Peyer's patch (tissue), 4 donors: ENCODE measurements at regions not wholly inside any gene's neighbourhood (a gene's known extent, or its start where the extent isn't known, plus 50 kb on each side); places are given as distances from the start of the nearest gene placed in this dataset.

Experiments
- DNase-seq, 3 donors: peaks; one replicate each; pipeline ENCODE4 v3.0.0-alpha.2; 2017 to 2019
- H3K27ac ChIP-seq, 4 donors: fragments of 200-600 bp; sonication (generic); one replicate each; pipeline ENCODE4 v1.5.1; 2016 to 2019
- H3K27me3 ChIP-seq, 2 donors: fragments of 200-600 bp; sonication (generic); one replicate each; pipeline ENCODE4 v1.5.1; 2019
- H3K36me3 ChIP-seq, 3 donors: fragments of 200-600 bp; sonication (generic); one replicate each; pipeline ENCODE4 v1.5.1; 2016 to 2019
- H3K4me1 ChIP-seq, 4 donors: fragments of 200-600 bp; sonication (generic); one replicate each; pipeline ENCODE4 v1.5.1; 2016 to 2019
- H3K4me3 ChIP-seq, 4 donors: fragments of 200-600 bp; sonication (generic); 1 replicate in 3 of 4; 2 replicates in 1 of 4; pipeline ENCODE4 v1.5.1; 2016 to 2019; ENCODE audit warnings: mild to moderate bottlenecking in 1 of 4
- H3K9me3 ChIP-seq, 4 donors: fragments of 200-600 bp; sonication (generic); one replicate each; pipeline ENCODE4 v1.5.1; 2016 to 2019; ENCODE audit warnings: mild to moderate bottlenecking in 1 of 4
- POLR2A ChIP-seq, 2 donors: fragments of 450-650 bp; IDR thresholded peaks; one replicate each; pipeline ENCODE4 v1.5.1; 2017; ENCODE audit warnings: antibody characterized with exemption in 2 of 2, mild to moderate bottlenecking in 2 of 2, moderate library complexity in 2 of 2
- TF ChIP-seq, protein P1 (sequence below), 6 experiments: fragments of 450-650 bp in 4 of 6; fragments of 200-600 bp in 2 of 6; sonication (generic) in 1 of 6; IDR thresholded peaks; one replicate each; pipeline ENCODE4 v1.5.1; 2017 to 2019; ENCODE audit warnings: antibody characterized with exemption in 6 of 6, mild to moderate bottlenecking in 3 of 6, moderate library complexity in 1 of 6

DNA sequence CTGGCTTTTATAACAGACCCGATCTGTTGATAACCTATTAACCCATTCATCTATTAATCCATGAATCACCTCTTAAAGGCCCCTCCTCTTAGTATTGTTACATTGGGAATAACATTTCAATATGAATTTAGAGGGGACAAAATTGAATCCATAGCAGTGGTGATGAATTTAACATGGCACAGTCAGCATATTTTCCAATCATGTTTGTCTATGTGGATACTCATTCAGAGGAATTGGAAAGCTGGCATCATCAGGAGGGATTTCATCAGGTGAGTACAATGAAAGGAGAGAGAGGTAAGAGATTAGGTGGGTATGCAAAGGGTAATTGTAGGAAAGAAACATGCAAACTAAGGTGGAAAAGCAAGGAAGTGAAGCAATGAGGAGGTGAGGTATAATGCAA is 59.6 kb upstream of the FOXN2 start:
- DNase-seq, result no peak
- Histone ChIP-seq H3K27ac (no peak overlapping the region), H3K4me1 (peaks cover 0 to 3% (median 0%) of the 10 kb centered on the region in 4 donors), H3K27me3 (no peaks in the 10 kb centered on the region), H3K9me3 (no peaks in the 10 kb centered on the region), H3K4me3 (no peak overlapping the region), H3K36me3 (no peaks in the 10 kb centered on the region)
- TF ChIP-seq, protein P1, sequence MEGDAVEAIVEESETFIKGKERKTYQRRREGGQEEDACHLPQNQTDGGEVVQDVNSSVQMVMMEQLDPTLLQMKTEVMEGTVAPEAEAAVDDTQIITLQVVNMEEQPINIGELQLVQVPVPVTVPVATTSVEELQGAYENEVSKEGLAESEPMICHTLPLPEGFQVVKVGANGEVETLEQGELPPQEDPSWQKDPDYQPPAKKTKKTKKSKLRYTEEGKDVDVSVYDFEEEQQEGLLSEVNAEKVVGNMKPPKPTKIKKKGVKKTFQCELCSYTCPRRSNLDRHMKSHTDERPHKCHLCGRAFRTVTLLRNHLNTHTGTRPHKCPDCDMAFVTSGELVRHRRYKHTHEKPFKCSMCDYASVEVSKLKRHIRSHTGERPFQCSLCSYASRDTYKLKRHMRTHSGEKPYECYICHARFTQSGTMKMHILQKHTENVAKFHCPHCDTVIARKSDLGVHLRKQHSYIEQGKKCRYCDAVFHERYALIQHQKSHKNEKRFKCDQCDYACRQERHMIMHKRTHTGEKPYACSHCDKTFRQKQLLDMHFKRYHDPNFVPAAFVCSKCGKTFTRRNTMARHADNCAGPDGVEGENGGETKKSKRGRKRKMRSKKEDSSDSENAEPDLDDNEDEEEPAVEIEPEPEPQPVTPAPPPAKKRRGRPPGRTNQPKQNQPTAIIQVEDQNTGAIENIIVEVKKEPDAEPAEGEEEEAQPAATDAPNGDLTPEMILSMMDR (IDR thresholded peaks at IDR 0.05), result no peak
- TF ChIP-seq POLR2A (IDR thresholded peaks at IDR 0.05), result no peak

DNA sequence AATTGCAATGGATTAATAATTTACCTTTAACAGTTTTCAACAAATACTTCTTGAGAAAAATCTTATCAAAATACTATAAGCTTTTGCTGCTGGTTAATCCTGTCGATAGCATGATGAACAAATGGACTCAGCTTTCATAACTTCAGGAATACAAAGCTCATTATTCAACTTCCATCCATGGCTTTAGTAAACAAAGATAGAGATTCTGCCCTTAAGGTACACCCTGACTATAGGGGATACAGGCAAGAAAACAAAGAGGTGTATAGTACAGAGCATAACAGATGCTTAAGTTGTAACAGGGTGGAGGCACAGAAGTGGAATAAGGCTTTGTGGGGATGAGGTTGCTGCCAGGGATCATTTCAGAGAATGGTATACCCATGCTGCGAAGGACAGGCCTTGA is 57.0 kb upstream of the FOXN2 start:
- Histone ChIP-seq H3K9me3 (no peaks in the 10 kb centered on the region), H3K36me3 (no peaks in the 10 kb centered on the region), H3K4me3 (no peak overlapping the region), H3K27ac (no peak overlapping the region), H3K4me1 (no peaks in the 10 kb centered on the region), H3K27me3 (no peaks in the 10 kb centered on the region)
- DNase-seq, result no peak
- no peak for TF ChIP-seq POLR2A (IDR thresholded peaks at IDR 0.05)
- TF ChIP-seq, protein P1 (IDR thresholded peaks at IDR 0.05), result no peak

DNA sequence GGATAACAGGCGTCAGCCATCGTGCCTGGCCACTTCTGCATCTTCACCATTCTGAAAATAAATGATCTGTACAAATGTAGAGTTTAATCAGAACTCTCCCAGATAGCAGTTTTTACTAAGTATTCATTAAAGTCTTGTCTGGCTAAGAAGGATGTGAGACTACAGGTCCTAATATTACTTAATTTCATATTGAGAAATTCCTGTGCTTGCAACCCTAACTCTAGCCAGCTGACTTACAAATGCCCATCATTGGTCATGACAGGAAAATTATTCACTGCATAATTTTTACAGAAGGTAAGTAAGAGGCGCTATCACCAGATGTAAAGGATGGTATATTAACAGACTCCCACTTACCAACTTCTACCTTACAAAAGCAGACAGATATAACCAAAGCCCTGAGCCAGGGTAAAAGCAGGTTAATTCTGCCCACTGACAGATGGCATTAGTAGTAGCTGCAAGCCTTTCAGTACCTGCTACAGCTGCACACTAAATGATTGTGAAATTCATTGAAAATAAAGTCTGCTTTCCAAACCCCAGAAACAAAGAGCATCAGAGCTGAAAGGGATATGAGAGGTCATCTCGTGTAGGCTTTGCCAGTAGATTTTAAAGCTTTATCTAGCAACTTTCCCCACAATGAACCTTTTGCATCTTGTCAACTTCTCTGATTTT is 55.9 kb upstream of the FOXN2 start:
- no peaks in the 10 kb centered on the region for H3K36me3 ChIP-seq
- no peaks in the 10 kb centered on the region for H3K4me1 ChIP-seq
- H3K27ac ChIP-seq, result no peak overlapping the region
- no peak for TF ChIP-seq POLR2A (IDR thresholded peaks at IDR 0.05)
- TF ChIP-seq, protein P1 (IDR thresholded peaks at IDR 0.05), result no peak
- no peak for DNase-seq
- no peaks in the 10 kb centered on the region for H3K27me3 ChIP-seq
- H3K9me3 ChIP-seq, result no peaks in the 10 kb centered on the region
- no peak overlapping the region for H3K4me3 ChIP-seq

DNA sequence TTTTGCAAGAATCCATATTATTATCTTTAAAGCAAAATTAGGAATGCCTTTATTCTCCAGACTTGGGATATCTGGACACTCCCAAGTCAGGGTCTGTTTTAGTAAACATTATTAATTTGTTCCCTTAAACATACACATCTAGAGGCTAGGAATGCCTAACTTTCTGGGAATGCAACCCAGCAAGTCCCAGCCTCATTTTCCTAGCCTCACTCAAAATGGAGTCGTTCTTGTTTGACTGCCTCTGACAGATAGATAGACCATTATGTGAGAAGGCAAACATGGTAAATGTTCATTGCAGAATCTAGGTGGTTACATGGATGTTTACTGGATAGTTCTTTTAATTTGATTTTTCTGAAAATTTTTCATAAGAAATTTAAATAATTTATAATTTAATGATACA is 54.7 kb upstream of the FOXN2 start:
- Histone ChIP-seq H3K36me3 (no peaks in the 10 kb centered on the region), H3K4me3 (no peak overlapping the region), H3K9me3 (no peaks in the 10 kb centered on the region), H3K27ac (no peak overlapping the region), H3K4me1 (no peaks in the 10 kb centered on the region), H3K27me3 (no peaks in the 10 kb centered on the region)
- TF ChIP-seq POLR2A (IDR thresholded peaks at IDR 0.05), result no peak
- TF ChIP-seq, protein P1 (IDR thresholded peaks at IDR 0.05), result no peak
- DNase-seq, result no peak

DNA sequence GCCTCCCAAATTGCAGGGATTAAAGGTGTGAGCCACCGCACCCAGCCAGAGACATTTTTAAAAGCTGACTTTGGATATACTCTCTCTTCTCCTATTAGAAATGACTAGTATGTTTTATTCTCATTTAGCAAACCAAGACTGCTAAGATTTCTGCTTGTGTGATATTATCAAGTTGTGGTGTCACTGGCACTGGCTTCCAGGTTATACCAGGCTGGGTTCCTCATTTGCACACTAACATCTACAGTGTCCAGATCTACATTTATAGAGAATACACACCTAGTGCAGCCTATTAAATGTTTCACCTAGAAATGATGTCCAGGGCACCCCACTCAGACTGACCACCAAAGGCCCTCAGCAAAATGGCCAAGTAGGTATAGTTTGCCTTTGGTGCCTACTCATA is 49.9 kb upstream of the FOXN2 start:
- H3K27ac ChIP-seq, result no peak overlapping the region
- DNase-seq, result no peak
- no peak for TF ChIP-seq POLR2A (IDR thresholded peaks at IDR 0.05)
- TF ChIP-seq, protein P1 (IDR thresholded peaks at IDR 0.05), result no peak

More for the DNA sequence above, 49.9 kb upstream of the FOXN2 start:
- Histone ChIP-seq H3K4me3 (no peak overlapping the region), H3K36me3 (no peaks in the 10 kb centered on the region), H3K4me1 (peaks cover 0 to 2% (median 0%) of the 10 kb centered on the region in 4 donors), H3K9me3 (no peaks in the 10 kb centered on the region), H3K27me3 (no peaks in the 10 kb centered on the region)
